Transverse colon (tissue), 4 donors: ENCODE measurements at regions not wholly inside any gene's neighbourhood (a gene's known extent, or its start where the extent isn't known, plus 50 kb on each side); places are given as distances from the start of the nearest gene placed in this dataset.

Experiments used
- DNase-seq: peaks from one replicate; pipeline ENCODE4 v3.0.0-alpha.2; 2019
- H3K27ac ChIP-seq, 4 donors: fragments of 200-600 bp; sonication (generic); 2 replicates each; pipeline ENCODE4 v1.5.1; 2016 to 2018; ENCODE audit warnings: inconsistent platforms in 4 of 4
- H3K27me3 ChIP-seq: fragments of 200-600 bp; sonication (generic); 2 replicates; pipeline ENCODE4 v1.5.1; 2017; ENCODE audit warnings: inconsistent platforms
- H3K36me3 ChIP-seq, 4 donors: fragments of 200-600 bp; sonication (generic); 2 replicates each; pipeline ENCODE4 v1.5.1; 2017 to 2019; ENCODE audit warnings: inconsistent platforms in 4 of 4
- H3K4me1 ChIP-seq, 4 donors: fragments of 200-600 bp; sonication (generic); 2 replicates each; pipeline ENCODE4 v1.5.1; 2017 to 2020; ENCODE audit warnings: inconsistent platforms in 4 of 4
- H3K4me3 ChIP-seq, 4 donors: fragments of 200-600 bp; sonication (generic); 1 replicate in 1 of 4; 2 replicates in 3 of 4; pipeline versions ENCODE4 v1.5.1 to v1.6.1; 2017 to 2019; ENCODE audit warnings: inconsistent platforms in 4 of 4
- H3K9me3 ChIP-seq, 2 donors: fragments of 200-600 bp; sonication (generic); 2 replicates each; pipeline ENCODE4 v1.5.1; 2017 to 2019; ENCODE audit warnings: inconsistent platforms in 2 of 2
- CTCF ChIP-seq, 5 experiments: fragments of 200-600 bp in 3 of 5; fragments of 450-650 bp in 2 of 5; sonication (generic) in 3 of 5; IDR thresholded peaks; 1 replicate in 2 of 5; 2 replicates in 3 of 5; pipeline ENCODE4 v1.5.1; 2016 to 2017; ENCODE audit warnings: antibody characterized with exemption in 5 of 5, inconsistent platforms in 3 of 5, mild to moderate bottlenecking in 2 of 5, moderate library complexity in 1 of 5
- EP300 ChIP-seq: sonication (generic); formaldehyde crosslinking; IDR thresholded peaks from one replicate; pipeline ENCODE4 v1.6.1; 2017; ENCODE audit warnings: antibody characterized with exemption, low read depth
- POLR2A ChIP-seq: fragments of 450-650 bp; IDR thresholded peaks from one replicate; pipeline ENCODE4 v1.6.1; 2016; ENCODE audit warnings: antibody characterized with exemption, mild to moderate bottlenecking, moderate library complexity
- POLR2AphosphoS5 ChIP-seq, 3 donors: sonication (generic); formaldehyde crosslinking; IDR thresholded peaks; one replicate each; pipeline ENCODE4 v1.6.1; 2016; ENCODE audit warnings: antibody characterized with exemption in 3 of 3
- WGBS, 2 donors: methylation state at CpG; one replicate each; pipeline ENCODE4 v1.1.5; 2018; ENCODE audit warnings: low coverage in 1 of 2; 5-methylcytosine and 5-hydroxymethylcytosine counted together
- in situ Hi-C, 4 donors: fragments of 200-750 bp; cut with MboI; loops; one replicate each; pipeline versions ENCODE4 v1.15.0 to v1.15.1; 2017; ENCODE audit warnings: low sequenced_read_pairs in 3 of 4, low pct_ligation_motif_present in 1 of 4, low pct_unique_long_range_greater_than_20kb in 1 of 4
- intact Hi-C: fragments of 100-400 bp; cut with DNase I; formaldehyde crosslinking; loops from one replicate; pipeline ENCODE4 v1.15.1; 2023; ENCODE audit warnings: low total_unique reads

GRCh38 chr6:158909938-158910337 lies 90.1 kb downstream of the RSPH3 start:
- no peak for TF ChIP-seq EP300
- no peak for TF ChIP-seq CTCF (IDR thresholded peaks at IDR 0.05)
- TF ChIP-seq POLR2AphosphoS5 (IDR thresholded peaks at IDR 0.05): no peak
- TF ChIP-seq POLR2A: no peak
- WGBS, 2 donors: 60 to 66% methylated on average over 1 to 13 of the region's 13 CpGs
- no peak for DNase-seq
- Histone ChIP-seq H3K4me1 (no peaks in the 10 kb centered on the region), H3K9me3 (peaks cover 14 to 16% of the 10 kb centered on the region in 2 donors), H3K36me3 (no peaks in the 10 kb centered on the region), H3K27me3 (no peaks in the 10 kb centered on the region), H3K27ac (no peak overlapping the region), H3K4me3 (no peak overlapping the region)
- intact Hi-C loops: no loop called here
- in situ Hi-C loops: no loop called here

GRCh38 chr6:158908606-158909005 lies 89.4 kb upstream of the EZR start:
- no peaks in the 10 kb centered on the region for H3K36me3 ChIP-seq
- in situ Hi-C loops (no loop called here), intact Hi-C loops (no loop called here)
- no peak overlapping the region for H3K27ac ChIP-seq
- TF ChIP-seq POLR2AphosphoS5 (IDR thresholded peaks at IDR 0.05): no peak
- TF ChIP-seq CTCF (IDR thresholded peaks at IDR 0.05): no peak
- TF ChIP-seq POLR2A: no peak
- TF ChIP-seq EP300: no peak
- H3K4me3 ChIP-seq: no peak overlapping the region
- DNase-seq: no peak
- H3K27me3 ChIP-seq: no peaks in the 10 kb centered on the region
- peaks cover 17 to 24% of the 10 kb centered on the region in 2 donors for H3K9me3 ChIP-seq
- 93% methylated on average over 1 of the region's 1 CpG; no CpG with 5 or more reads in 1 of the 2 donors for WGBS, 2 donors
- H3K4me1 ChIP-seq: no peaks in the 10 kb centered on the region

- in situ Hi-C loops: no loop called here
- Histone ChIP-seq H3K4me1 (no peaks in the 10 kb centered on the region), H3K9me3 (peaks cover 17 to 24% of the 10 kb centered on the region in 2 donors), H3K27me3 (no peaks in the 10 kb centered on the region), H3K36me3 (no peaks in the 10 kb centered on the region), H3K4me3 (no peak overlapping the region), H3K27ac (no peak overlapping the region)
- TF ChIP-seq EP300 (no peak), POLR2A (no peak), POLR2AphosphoS5 (IDR thresholded peaks at IDR 0.05) (no peak), CTCF (IDR thresholded peaks at IDR 0.05) (no peak)
- intact Hi-C loops: no loop called here
- DNase-seq: no peak
- WGBS, 2 donors: 79 to 100% methylated on average over 1 to 10 of the region's 10 CpGs
These were observed 88.8 kb upstream of the EZR start for GRCh38 chr6:158907931-158908330.

- in situ Hi-C loops: no loop called here
- no peaks in the 10 kb centered on the region for H3K27me3 ChIP-seq
- intact Hi-C loops: no loop called here
- no peaks in the 10 kb centered on the region for H3K4me1 ChIP-seq
- no peak overlapping the region for H3K27ac ChIP-seq
- no peaks in the 10 kb centered on the region for H3K36me3 ChIP-seq
- TF ChIP-seq EP300: no peak
- TF ChIP-seq POLR2A: no peak
- no peak for TF ChIP-seq POLR2AphosphoS5 (IDR thresholded peaks at IDR 0.05)
- TF ChIP-seq CTCF (IDR thresholded peaks at IDR 0.05): no peak
- DNase-seq: no peak
- H3K4me3 ChIP-seq: no peak overlapping the region
- H3K9me3 ChIP-seq: peaks cover 17 to 24% of the 10 kb centered on the region in 2 donors
- whole genome bisulfite sequencing, 2 donors: 77 to 81% methylated on average over 4 of the region's 4 CpGs
These were observed 87.8 kb upstream of the EZR start for GRCh38 chr6:158906926-158907325.
